8988T (cell line): ENCODE measurements at regions not wholly inside any gene's neighbourhood (a gene's known extent, or its start where the extent isn't known, plus 50 kb on each side); places are given as distances from the start of the nearest gene placed in this dataset.
"Not testable (repeated sequence)": the region's sequence is repeated elsewhere in the genome, so short reads cannot be mapped to it uniquely, and the experiment has no call there.

ENCODE experiments used
- DNase-seq: peaks from one replicate; pipeline ENCODE4 v3.0.0; 2011

DNA sequence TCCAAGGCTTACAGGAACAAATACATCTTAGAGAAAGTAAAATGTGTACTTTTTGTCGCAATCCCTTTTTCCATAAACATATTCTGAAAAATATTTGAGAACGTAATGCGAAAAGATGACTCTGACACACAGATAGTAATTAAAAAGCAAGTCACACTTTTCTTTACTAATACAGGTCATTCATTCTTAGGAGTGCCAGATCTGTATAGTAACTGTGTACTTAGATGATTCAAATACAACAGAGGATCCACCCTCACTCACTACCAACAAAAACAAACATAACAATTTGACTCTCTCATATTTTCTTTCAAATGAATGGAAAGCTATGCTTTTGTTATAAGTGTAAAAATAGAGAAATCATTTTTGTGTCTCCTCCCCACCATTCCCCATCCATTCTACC lies 795.4 kb downstream of the SLC6A15 start:
- no peak for DNase-seq

DNA sequence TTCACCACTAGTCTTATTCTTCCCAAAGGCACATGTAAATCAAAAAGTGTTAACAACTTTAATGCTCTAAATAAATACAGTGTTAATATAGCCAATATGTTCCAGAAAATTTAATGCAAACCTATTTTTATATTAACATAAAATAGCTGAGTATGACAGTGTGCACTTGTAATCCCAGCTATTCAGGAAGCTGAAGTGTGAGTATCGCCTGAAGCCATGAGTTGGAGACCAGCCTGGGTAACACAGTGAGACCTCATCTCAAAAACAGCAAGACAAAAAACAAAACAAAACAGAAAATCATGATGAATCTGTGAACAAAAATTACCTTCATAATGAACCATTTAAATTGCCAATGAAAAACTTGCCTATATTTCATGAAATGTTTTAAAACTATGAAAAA lies 798.9 kb downstream of the SLC6A15 start:
- no peak for DNase-seq

GRCh38 chr12:84103886-84104285 lies 808.7 kb downstream of the SLC6A15 start:
- DNase-seq, result not testable (repeated sequence)

DNA sequence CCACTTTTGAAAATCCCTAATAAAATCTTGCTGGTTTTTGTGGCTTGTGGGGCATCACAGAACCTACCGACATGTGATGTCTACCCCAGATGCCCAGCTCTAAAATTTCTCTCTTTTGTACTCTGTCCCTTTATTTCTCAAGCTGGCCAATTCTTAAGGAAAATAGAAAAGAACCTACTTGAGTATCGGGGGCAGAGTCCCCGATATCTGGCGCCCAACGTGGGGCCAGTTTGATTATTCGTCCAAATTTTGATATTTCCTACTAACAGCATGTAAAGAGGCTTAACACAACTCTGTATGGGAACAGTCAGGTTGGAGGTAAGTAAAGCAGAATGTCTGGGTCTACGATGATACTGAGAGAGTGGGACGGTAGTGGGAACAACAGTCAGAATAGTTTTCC lies 810.6 kb downstream of the SLC6A15 start:
- not testable (repeated sequence) for DNase-seq

DNA sequence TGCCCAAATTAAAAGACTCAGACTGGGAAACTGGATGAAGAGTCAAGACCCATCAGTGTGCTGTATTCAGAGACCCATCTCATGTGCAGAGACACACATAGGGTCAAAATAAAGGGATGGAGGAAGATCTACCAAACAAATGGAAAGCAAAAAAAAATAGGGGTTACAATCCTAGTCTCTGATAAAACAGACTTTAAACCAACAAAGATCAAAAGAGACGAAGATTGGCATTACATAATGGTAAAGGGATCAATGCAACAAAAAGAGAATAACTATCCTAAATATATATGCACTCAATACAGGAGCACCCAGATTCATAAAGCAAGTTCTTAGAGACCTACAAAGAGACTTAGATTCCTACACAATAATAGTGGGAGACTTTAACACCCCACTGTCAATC lies 813.0 kb downstream of the SLC6A15 start:
- DNase-seq, result not testable (repeated sequence)

- DNase-seq, result no peak
These were observed 820.9 kb downstream of the SLC6A15 start for GRCh38 chr12:84091651-84092050.

GRCh38 chr12:84089356-84089755 lies 823.2 kb downstream of the SLC6A15 start:
- no peak for DNase-seq

DNA sequence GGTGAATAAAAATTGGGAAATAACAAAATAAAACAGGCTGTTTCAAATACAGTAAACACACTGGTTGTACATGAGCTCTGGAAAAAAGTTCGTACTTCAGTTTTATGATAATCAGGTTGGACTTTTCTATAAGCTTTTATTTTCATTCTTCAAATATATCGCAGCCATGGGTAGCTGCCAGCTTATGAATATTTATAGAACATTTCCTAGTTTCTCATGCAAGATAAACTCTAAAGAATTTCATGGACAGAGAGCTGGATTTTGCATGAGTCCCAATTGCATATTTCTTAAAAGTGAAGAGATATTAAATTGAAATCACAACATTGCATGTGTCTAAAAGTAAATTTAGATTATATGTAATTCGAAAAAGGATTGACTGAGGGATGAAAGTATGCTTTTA lies 827.6 kb downstream of the SLC6A15 start:
- no peak for DNase-seq

DNA sequence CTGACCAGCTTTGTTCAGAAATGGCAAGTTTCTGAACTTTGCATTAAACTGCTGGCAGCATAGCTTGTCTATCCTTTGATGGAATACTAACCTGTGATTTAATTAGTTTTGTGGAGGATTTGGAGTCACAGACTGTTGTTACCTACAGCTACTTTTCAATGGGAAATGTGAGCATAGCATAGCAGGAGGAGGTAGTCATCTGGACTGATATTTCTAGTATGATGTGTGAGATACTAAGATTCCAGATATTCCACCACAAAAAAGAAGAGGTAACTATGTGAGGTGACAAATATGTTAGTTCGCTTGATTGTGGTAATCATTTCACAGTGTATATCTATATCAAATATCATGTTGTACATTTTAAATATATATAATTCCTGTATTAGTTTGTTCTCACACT lies 833.0 kb downstream of the SLC6A15 start:
- DNase-seq, result no peak

- DNase-seq, result no peak
These were observed 834.9 kb downstream of the SLC6A15 start for GRCh38 chr12:84077679-84078078.

- DNase-seq, result no peak
These were observed 836.6 kb downstream of the SLC6A15 start for GRCh38 chr12:84075991-84076390.

- DNase-seq, result no peak
These were observed 839.2 kb downstream of the SLC6A15 start for GRCh38 chr12:84073401-84073800.

DNA sequence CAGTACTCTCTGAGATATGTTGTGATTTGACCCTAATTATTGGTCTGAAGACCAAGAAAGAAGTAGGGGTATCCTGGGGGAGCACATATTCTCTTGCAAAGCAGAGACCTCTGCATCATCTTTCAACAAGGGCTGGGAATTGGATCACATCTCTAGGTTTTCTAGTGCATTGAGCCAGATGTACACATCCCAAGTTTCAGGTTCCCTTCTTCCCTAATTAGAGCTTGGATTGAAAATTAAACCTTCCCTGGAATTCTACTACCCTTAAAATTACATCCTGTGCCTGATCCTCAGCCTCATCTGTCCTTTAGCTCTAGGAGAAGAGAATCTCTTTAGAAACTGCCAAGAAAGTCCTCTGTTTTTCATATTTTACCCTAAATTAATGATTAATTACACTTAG lies 839.6 kb downstream of the SLC6A15 start:
- no peak for DNase-seq

GRCh38 chr12:84070292-84070691 lies 842.3 kb downstream of the SLC6A15 start:
- no peak for DNase-seq

GRCh38 chr12:84069699-84070098 lies 842.9 kb downstream of the SLC6A15 start:
- DNase-seq, result no peak

DNA sequence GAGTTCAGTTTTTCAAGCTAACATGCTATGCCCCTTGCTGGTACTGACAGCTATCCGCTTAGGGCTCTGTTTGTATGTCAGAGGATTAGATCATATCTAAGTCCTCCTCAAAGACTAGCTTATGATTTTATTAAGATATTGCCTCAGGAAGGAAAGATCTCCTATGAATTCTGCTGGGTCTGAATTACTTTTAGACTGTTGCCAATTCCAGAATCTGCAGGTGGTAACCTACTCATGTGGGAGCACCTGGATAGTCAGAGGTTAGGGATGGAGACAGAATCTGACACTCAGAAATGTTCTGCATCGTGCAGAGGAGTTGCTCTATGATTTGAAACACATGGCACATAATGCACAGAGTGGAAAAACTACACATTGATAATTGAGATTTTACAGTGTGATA lies 843.4 kb downstream of the SLC6A15 start:
- DNase-seq, result no peak

GRCh38 chr12:84058136-84058535 lies 854.5 kb downstream of the SLC6A15 start:
- no peak for DNase-seq

- DNase-seq, result no peak
These were observed 857.8 kb downstream of the SLC6A15 start for GRCh38 chr12:84054811-84055210.

DNA sequence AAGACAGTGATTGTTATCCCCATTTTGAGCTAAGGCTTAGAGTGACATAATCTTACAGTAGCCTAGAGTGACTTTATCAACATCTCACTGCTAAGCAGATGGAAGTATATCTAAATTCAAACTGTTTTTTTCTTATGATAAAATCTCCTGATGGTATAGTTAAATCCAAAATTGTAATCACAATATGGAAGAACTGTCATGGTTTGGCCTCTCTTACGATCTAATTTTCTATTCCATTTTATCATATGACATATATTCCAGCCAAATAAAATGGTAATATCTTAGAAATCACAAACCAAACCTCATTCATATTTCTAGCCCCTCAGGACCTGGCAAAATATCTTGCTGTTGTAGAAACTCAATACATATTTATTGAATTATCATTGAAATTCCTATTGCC lies 864.7 kb downstream of the SLC6A15 start:
- DNase-seq, result no peak

- DNase-seq, result no peak
These were observed 865.7 kb downstream of the SLC6A15 start for GRCh38 chr12:84046859-84047258.

DNA sequence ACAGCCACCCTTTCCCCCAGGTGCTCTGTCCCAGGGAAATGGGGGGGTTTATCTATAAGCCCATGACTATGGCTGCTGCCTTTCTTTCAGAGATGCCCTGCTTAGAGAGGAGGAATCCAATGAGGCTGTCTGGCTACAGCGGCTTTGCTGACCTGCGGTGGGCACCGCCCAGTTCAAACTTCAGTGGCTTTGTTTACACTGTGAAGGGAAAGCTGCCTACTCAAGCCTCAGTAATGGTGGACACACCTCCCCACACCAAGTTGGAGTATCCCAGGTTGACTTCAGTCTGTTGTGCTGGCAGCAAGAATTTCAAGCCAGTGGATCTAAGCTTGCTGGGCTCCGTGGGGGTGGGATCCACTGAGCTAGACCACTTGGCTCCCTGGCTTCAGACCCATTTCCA lies 869.2 kb downstream of the SLC6A15 start:
- DNase-seq, result no peak

- no peak for DNase-seq
These were observed 874.4 kb downstream of the SLC6A15 start for GRCh38 chr12:84038242-84038641.

DNA sequence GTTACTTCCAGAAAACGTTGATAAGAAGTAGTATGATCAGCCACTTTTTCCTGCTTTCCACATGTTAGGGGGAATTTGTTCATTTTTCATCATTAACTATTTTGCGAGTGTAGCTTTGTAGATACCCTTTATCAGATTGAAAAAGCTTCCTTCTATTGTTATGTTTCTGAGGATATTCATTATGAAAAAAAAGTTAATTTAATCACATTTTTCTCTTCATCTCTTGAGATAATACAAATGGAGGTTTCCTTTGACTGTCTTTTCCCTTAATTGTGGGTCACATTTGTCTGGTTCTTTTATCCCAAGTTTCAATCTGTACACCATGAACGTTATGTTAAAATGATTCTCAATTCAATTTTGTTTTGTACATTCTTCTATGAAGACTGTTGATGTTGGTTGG lies 875.7 kb downstream of the SLC6A15 start:
- no peak for DNase-seq

DNA sequence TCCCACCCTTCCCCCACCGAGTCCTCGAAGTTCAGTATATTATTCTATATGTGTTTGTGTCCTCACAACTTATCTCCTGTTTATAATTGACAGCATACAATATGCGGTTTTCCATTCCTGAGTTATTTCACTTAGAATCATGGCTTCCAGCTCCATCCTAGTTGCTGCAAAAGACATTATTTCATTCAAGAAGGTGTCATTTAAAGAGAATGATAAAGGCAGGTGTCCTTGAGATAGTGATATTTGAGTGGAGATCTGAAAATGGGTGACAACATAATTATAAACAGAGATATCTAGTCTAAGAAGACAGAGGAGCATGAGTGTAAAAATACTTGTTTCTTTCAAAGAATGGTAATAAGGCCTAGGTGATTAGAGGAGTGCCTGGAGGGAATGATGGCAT lies 876.8 kb downstream of the SLC6A15 start:
- no peak for DNase-seq

- no peak for DNase-seq
These were observed 877.7 kb downstream of the SLC6A15 start for GRCh38 chr12:84034871-84035270.

- DNase-seq, result no peak
These were observed 879.4 kb downstream of the SLC6A15 start for GRCh38 chr12:84033162-84033561.
